HG03354 (cell line): ENCODE measurements at regions not wholly inside any gene's neighbourhood (a gene's known extent, or its start where the extent isn't known, plus 50 kb on each side); places are given as distances from the start of the nearest gene placed in this dataset.
A peak's percentile ranks its signal among the peaks of the same experiment; 100 is the strongest.
"Not testable (repeated sequence)": the region's sequence is repeated elsewhere in the genome, so short reads cannot be mapped to it uniquely, and the experiment has no call there.

Experiments
- ATAC-seq: cut with Tn5 transposase; IDR thresholded peaks from one replicate; pipeline ENCODE4 v1.9.1; 2021; ENCODE audit warnings: mild to moderate bottlenecking; ENCODE audit not compliant: unreplicated experiment, poor library complexity, severe bottlenecking

GRCh38 chrX:21194526-21194925, 179.7 kb upstream of the CNKSR2 start:
- no peak for ATAC-seq

GRCh38 chrX:21207080-21207479, 167.1 kb upstream of the CNKSR2 start:
- ATAC-seq, result no peak

DNA sequence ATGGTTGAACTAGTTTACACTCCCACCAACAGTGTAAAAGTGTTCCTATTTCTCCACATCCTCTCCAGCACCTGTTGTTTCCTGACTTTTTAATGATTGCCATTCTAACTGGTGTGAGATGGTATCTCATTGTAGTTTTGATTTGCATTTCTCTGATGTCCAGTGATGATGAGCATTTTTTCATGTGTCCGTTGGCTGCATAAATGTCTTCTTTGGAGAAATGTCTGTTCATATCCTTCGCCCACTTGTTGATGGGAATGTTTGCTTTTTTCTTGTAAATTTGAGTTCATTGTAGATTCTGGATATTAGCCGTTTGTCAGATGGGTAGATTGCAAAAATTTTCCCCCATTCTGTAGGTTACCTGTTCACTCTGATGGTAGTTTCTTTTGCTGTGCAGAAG, 155.0 kb upstream of the CNKSR2 start:
- not testable (repeated sequence) for ATAC-seq

- no peak for ATAC-seq
Observed at GRCh38 chrX:21225643-21226042, 148.6 kb upstream of the CNKSR2 start.

GRCh38 chrX:21228974-21229373, 145.2 kb upstream of the CNKSR2 start:
- ATAC-seq, result not testable (repeated sequence)

GRCh38 chrX:21255032-21255618, 119.1 kb upstream of the CNKSR2 start:
- peak; percentile 97 for ATAC-seq

DNA sequence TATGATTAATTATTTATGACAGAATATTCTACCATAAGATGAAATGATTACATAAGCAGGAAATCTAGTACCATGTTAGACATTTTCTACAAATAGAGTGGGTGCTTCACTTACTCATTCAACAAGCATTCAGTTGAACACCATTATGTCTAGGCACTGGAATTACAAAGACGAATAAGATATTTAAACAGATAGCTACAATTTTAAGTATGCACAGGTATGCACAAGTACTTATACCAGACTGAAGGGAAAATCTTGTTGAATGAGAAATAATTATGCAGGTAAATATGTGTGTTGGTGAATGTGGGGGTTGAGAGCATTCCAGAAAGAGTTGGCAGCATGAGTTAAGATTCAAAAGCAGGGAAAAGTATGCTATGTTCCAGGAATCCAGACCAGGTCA, 107.3 kb upstream of the CNKSR2 start:
- no peak for ATAC-seq

DNA sequence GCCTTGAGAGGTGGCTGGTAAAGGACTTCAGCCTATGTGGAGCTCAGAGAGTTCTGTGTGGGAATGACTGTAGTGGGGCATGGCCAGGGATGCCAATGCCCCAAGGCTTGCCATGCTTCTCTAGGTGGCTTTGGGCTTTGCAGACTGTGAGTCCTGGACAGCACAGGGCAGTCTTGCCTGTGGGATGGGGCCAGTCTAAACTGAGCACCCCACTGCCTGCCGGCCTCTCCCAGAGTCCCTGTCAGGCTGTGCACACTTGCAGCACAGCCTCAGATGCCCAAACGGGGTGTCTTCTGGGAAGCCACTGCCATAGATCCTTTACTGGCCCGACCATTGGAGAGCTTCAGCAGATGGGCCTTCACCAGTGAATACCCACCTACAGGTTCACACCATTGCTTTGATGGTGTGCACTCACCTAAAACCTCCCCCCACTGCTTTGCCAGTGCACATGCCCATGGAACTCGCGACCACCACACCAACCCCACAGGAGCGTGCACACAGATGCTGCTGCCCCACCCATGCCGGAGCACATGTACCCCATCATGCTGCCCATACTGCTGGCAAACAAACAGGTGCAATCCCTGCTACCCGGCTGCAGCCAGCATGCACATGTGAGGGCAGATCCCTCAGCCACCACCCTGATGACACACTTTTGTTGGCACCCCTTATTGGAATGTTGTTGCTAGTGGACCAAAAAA, 97.3 kb upstream of the CNKSR2 start:
- no peak for ATAC-seq

DNA sequence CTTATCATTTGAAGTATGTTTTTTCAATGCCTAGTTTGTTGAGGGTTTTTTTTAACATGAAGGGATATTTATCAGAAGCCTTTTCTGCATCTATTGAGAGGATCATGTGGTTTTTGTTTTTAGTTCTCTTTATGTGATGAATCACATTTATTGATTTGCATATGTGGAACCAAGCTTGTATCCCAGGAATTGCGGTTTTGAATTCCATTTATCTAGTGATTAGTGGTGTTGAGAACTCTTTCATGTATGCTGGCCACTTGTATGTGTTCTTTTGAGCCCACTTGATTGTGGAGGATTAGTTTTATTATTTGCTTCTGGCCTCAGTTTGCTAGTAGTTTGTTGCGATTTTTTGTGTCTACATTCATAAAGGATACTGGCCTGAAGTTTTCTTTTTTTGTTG, 85.0 kb upstream of the CNKSR2 start:
- no peak for ATAC-seq

DNA sequence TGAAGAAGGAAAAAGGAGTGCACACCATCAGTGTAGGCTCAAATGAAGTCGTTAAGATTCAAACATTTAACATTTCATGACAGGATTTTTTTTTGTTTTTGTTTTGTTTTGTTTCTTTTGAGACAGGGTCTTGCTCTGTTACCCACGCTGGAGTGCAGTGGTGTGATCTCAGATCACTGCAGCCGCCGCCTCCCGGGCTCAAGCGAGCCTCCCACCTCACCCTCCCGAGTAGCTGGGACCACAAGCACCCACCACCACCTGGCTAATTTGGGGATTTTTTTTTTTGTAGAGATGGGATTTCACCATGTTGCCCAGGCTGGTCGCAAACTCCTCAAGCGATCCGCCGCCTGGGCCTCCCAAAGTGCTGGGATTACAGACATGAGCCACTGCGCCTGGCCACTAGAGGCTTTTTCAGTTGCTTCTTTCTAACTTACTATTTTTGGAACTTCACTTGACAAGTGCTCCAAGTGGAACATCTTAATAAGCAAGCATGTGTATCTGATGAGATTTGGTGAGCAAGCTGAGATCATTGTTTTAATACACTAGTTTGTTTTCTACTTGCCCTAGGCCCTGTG, 78.9 kb upstream of the CNKSR2 start:
- ATAC-seq, result no peak

- no peak for ATAC-seq
Observed at GRCh38 chrX:21305799-21306336, 68.3 kb upstream of the CNKSR2 start.

DNA sequence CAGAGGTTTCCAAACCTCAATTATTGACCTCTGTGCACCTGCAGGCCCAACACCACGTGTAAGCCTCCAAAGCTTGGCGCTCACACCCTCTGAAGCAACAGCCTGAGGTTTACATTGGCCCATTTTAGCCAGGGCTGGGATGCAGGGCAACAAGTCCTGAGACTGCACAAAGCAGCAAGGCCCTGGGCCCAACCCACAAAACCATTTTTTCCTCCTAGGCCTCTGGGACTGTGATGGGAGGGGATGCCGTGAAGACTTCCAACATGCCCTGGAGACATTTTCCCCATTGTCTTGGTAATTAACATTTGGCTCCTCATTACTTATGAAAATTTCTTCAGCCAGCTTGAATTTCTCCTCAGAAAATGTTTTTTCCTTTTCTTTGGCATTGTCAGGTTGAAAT, 54.9 kb upstream of the CNKSR2 start:
- ATAC-seq, result no peak
